ENCODE measurements at regions not wholly inside any gene's neighbourhood (a gene's known extent, or its start where the extent isn't known, plus 50 kb on each side); places are given as distances from the start of the nearest gene placed in this dataset.

GRCh38 chr9:91111226-91111625 lies 250.5 kb downstream of the AUH start:
- no TSS peak for BruUV-seq (replicated peaks)
- CTCF ChIA-PET, result no interaction called here
- Histone ChIP-seq H3K36me3 (ENCODE audit: insufficient read depth, low read length, poor library complexity, severe bottlenecking) (no peaks in the 10 kb centered on the region), H3K9me3 (ENCODE audit: low read depth, low read length, poor library complexity, severe bottlenecking) (peaks cover 7% of the 10 kb centered on the region), H3K4me1 (ENCODE audit: insufficient read depth, low read length, poor library complexity, severe bottlenecking) (no peaks in the 10 kb centered on the region), H3K27me3 (replicated peaks; ENCODE audit: insufficient read depth, low read depth, low read length, poor library complexity) (no peaks in the 10 kb centered on the region), H3K4me3 (ENCODE audit: low read depth, low read length, poor library complexity, severe bottlenecking) (no peak overlapping the region), H3K27ac (ENCODE audit: low read depth, low read length, poor library complexity, severe bottlenecking) (no peak overlapping the region)
- POLR2A ChIA-PET (ENCODE audit: low non-redundant PET), result no interaction called here
- no peak for DNase-seq (ENCODE audit: low spot score)
- intact Hi-C loops (cut with micrococcal nuclease; ENCODE audit: unreplicated experiment), result no loop called here
- no peak for TF ChIP-seq CTCF (conservative IDR thresholded peaks at IDR 0.05; ENCODE audit: low read depth, low read length)
- TF ChIP-seq EZH2 (IDR thresholded peaks at IDR 0.05; ENCODE audit: borderline replicate concordance, low read depth, low read length, poor library complexity, severe bottlenecking), result no peak

GRCh38 chr9:91111876-91112275 lies 249.8 kb downstream of the AUH start:
- intact Hi-C loops (cut with micrococcal nuclease; ENCODE audit: unreplicated experiment), result no loop called here
- BruUV-seq (replicated peaks), result no TSS peak
- Histone ChIP-seq H3K4me1 (ENCODE audit: insufficient read depth, low read length, poor library complexity, severe bottlenecking) (no peaks in the 10 kb centered on the region), H3K9me3 (ENCODE audit: low read depth, low read length, poor library complexity, severe bottlenecking) (peaks cover 7% of the 10 kb centered on the region), H3K27me3 (replicated peaks; ENCODE audit: insufficient read depth, low read depth, low read length, poor library complexity) (no peaks in the 10 kb centered on the region), H3K36me3 (ENCODE audit: insufficient read depth, low read length, poor library complexity, severe bottlenecking) (no peaks in the 10 kb centered on the region), H3K27ac (ENCODE audit: low read depth, low read length, poor library complexity, severe bottlenecking) (no peak overlapping the region), H3K4me3 (ENCODE audit: low read depth, low read length, poor library complexity, severe bottlenecking) (no peak overlapping the region)
- CTCF ChIA-PET, result no interaction called here
- DNase-seq (ENCODE audit: low spot score), result no peak
- POLR2A ChIA-PET (ENCODE audit: low non-redundant PET), result no interaction called here
- TF ChIP-seq EZH2 (IDR thresholded peaks at IDR 0.05; ENCODE audit: borderline replicate concordance, low read depth, low read length, poor library complexity, severe bottlenecking) (no peak), CTCF (conservative IDR thresholded peaks at IDR 0.05; ENCODE audit: low read depth, low read length) (no peak)

DNA sequence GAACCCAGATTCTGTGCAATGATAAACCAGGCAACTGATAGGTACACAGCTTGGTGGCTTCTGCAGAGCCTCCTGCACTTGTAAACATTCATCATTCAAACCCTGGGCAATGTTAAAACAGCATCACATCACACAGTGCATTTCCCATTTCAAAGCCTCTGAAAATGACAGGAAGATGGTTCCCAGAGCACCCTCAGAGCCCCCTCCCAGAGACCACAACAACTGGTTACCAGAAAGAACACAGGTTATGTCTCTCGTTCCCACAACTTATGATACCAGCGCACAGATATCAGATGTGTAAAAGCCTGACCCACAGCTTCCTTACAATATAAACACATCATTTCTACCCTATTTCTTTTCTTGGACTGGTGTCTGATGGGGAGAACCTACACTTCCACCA lies 248.7 kb downstream of the AUH start:
- H3K27ac ChIP-seq (ENCODE audit: low read depth, low read length, poor library complexity, severe bottlenecking), result no peak overlapping the region
- no peaks in the 10 kb centered on the region for H3K4me1 ChIP-seq (ENCODE audit: insufficient read depth, low read length, poor library complexity, severe bottlenecking)
- peaks cover 7% of the 10 kb centered on the region for H3K9me3 ChIP-seq (ENCODE audit: low read depth, low read length, poor library complexity, severe bottlenecking)
- intact Hi-C loops (cut with micrococcal nuclease; ENCODE audit: unreplicated experiment), result no loop called here
- TF ChIP-seq EZH2 (IDR thresholded peaks at IDR 0.05; ENCODE audit: borderline replicate concordance, low read depth, low read length, poor library complexity, severe bottlenecking) (no peak), CTCF (conservative IDR thresholded peaks at IDR 0.05; ENCODE audit: low read depth, low read length) (no peak)
- ChIA-PET POLR2A (ENCODE audit: low non-redundant PET) (no interaction called here), CTCF (no interaction called here)
- no TSS peak for BruUV-seq (replicated peaks)
- no peaks in the 10 kb centered on the region for H3K36me3 ChIP-seq (ENCODE audit: insufficient read depth, low read length, poor library complexity, severe bottlenecking)
- no peaks in the 10 kb centered on the region for H3K27me3 ChIP-seq (replicated peaks; ENCODE audit: insufficient read depth, low read depth, low read length, poor library complexity)
- DNase-seq (ENCODE audit: low spot score), result no peak
- H3K4me3 ChIP-seq (ENCODE audit: low read depth, low read length, poor library complexity, severe bottlenecking), result no peak overlapping the region
